GM12892 (cell line): ENCODE measurements at regions not wholly inside any gene's neighbourhood (a gene's known extent, or its start where the extent isn't known, plus 50 kb on each side); places are given as distances from the start of the nearest gene placed in this dataset.

ENCODE experiments used
- POLR2A ChIP-seq: IDR thresholded peaks from 2 replicates; pipeline ENCODE4 v1.6.1; 2011; ENCODE audit warnings: low read depth, low read length, control low read depth
- POLR2AphosphoS5 ChIP-seq: IDR thresholded peaks from 2 replicates; pipeline ENCODE4 v1.6.1; 2011; ENCODE audit warnings: low read depth, low read length, control low read depth

DNA sequence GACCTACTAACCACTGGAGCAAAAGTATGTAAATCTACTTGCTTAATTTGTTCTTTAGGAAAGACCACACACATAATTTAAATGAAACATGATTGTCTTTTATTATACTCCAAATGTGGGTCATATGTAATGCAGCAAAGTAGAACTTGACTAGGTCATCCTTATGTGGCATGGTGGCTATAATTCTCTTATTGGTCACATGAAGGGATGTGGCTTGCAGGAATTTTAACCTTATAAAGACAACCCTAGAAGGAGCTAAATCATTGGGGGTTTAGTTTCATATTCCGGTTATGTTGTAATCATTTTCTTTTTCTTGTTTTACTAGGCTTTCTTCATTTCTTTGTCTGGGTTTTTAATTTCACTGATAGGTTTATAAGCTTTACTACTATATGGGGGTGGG, 93.9 kb downstream of the SEPTIN7 start:
- TF ChIP-seq POLR2AphosphoS5 (no peak), POLR2A (no peak)
